Erythroblast (primary cell): ENCODE measurements at regions not wholly inside any gene's neighbourhood (a gene's known extent, or its start where the extent isn't known, plus 50 kb on each side); places are given as distances from the start of the nearest gene placed in this dataset.
"Not testable (repeated sequence)": the region's sequence is repeated elsewhere in the genome, so short reads cannot be mapped to it uniquely, and the experiment has no call there.

ENCODE experiments used
- DNase-seq, 2 experiments: peaks; one replicate each; lab custom pipeline; 2025; lab: John Stamatoyannopoulos, UW
- GATA1 ChIP-seq: IDR thresholded peaks from 2 replicates; pipeline ENCODE4 v1.6.1; 2011; ENCODE audit warnings: low read depth, mild to moderate bottlenecking, control low read depth, low read length, moderate library complexity
- POLR2A ChIP-seq: IDR thresholded peaks from 2 replicates; pipeline ENCODE4 v1.6.1; 2011; ENCODE audit warnings: mild to moderate bottlenecking, low read length

DNA sequence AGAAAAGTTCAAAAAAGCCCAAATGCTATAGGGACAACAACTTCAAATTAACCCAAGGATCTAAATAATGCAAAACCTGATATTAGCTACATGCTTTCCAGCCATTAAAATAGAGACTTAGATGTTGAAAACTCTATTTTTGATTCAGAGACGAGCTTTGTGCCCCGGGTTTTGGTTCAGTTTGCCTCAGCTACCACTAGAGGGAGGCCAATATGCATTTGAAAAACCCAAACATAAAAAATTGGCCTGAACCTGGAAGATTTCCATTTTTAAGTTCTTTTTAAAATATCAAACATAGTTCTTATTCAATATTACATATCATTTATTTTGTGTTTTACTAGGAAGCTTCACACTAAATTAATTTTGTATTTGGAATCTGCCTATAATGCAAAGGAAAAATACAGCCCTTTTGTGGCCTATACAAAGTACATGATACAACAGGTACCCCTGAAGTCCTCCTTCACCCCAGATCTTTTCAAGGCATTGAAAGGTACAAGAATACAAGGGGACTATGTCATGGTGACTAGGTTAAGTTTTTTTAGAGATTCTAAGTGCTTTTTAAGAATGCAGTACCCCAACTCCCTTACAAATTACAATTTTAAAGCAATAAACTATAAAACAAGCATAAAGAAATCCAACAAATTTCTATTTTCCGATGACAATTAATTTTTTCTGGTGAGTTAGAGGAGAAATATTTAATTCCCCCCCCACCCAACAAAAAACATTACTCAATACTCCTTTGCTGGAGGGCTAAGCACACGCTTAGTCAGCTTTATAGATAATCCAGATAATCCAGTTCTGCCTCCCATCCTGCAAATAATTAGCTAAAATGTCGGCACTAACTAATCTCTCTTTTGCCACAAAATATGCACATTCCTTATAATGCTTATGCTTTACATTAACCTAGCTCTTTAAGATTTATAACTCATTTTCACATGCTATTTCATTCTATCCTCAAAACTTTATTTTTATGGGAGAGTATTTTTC lies 97.7 kb upstream of the PTPN13 start:
- DNase-seq: peak; percentile 41 to 68
- TF ChIP-seq GATA1: no peak
- no peak for TF ChIP-seq POLR2A

DNA sequence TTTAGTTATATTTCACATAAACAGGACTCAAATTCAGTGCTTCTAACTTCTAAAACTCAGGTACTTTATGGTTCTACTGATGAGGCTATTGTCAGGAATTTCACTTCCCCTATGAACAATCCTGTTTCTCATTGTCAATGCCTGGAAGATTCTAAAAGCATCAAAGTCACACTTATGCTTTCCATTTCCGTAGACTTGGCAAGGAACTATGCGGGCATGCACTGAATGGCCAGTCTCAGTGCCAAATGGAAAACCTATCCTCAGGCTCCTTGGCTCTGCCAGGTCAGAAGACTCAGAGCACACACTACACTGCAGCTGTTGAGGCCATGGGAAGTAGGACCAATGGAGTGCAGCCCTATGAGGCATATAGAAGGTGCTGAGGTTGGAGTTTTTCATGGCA lies 97.0 kb upstream of the PTPN13 start:
- DNase-seq: no peak
- TF ChIP-seq POLR2A (no peak), GATA1 (no peak)

DNA sequence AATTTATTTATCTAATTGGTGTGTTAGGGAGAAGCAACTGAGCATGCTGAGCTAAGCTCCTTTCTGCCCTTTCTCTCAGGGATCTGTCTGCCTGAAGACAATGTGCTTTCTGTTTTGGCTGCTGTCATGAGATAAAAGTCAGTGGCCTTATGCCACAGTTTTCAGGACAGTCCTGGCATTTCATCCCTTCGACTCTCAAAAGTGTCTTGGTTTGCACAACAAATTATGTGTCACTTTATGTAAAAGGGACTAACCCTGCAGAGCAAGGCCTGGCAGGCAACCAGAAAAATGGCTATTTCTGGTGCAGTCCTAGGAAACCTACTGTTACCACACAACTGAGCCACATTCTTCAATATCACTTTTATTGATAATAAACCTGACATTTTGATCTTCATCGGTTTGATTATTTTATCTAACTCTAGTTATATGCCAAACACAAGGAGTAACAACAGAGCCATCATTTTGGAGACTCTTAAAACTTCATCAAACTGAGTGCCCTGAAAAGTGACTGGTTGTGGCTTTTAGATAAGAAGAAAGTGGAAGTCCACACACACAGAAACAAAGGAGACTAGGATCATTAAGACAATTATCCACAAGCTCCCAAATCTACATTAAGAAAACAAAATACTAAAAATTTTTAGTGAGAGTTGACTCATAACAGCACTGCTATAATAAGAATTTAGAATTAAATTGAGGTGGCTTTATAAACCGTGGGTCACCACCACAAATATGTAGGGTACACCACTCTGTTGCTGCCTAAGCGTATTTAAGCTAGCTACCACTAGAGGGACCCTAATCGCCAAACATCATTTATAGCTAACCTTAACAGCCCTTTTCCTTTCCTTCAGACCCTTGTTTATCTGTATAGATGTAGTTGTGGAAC lies 95.9 kb upstream of the PTPN13 start:
- TF ChIP-seq POLR2A (no peak), GATA1 (no peak)
- DNase-seq: peak; percentile 67 to 71

DNA sequence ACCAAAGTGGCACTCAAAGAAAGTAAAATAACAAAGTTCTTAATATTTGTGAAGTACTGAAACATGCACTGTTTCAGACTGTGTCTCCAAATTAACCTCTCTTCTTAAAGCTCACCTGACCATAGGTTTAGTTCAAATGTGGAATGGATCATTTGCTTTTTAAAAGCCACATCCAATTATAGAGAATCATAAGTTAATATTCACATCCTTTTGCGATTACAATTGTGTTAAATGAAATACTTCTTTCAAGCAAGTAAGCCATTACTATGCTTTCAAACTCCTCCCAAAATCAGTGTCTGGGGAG lies 95.3 kb upstream of the PTPN13 start:
- DNase-seq: no peak

DNA sequence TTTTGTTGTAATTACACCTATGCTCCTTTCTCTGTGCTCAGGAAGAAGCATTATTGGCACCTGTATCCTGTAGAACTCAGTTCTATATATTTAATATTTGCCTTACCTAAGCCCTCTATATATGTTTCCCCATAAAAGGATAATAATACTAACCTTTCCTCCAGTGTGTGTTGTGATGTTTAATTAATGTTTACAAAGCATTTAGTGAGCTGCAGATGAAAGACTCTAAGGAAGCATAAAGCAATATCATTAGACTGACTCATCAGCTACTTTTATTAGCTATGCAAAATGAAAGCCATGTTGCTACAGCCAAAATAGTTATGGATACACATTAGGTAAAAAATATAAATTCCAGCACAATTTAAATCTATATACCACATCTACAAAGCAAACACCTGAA lies 93.6 kb upstream of the PTPN13 start:
- DNase-seq: no peak

More for the DNA sequence above, 95.3 kb upstream of the PTPN13 start:
- no peak for TF ChIP-seq GATA1
- TF ChIP-seq POLR2A: no peak

DNA sequence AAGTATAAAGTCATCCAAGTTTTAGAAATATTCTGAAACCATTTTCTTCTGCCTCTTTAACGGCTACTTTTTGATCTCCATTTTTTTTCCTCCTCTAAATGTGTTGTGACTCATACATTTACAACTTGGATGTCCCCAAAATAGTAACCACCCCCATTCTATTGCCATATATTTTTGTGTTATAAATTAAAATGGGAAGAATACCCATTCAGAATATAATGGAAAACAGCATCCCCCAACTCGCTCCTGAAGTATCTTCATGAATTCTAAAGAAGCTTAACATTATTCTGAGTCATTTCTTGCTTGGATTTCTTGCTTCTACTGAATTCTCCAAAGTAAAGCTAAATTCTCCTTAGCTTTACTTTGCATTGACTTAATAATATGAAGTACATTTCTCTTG lies 92.0 kb upstream of the PTPN13 start:
- TF ChIP-seq GATA1 (no peak), POLR2A (no peak)

More for the DNA sequence above, 93.6 kb upstream of the PTPN13 start:
- TF ChIP-seq GATA1 (no peak), POLR2A (no peak)

DNA sequence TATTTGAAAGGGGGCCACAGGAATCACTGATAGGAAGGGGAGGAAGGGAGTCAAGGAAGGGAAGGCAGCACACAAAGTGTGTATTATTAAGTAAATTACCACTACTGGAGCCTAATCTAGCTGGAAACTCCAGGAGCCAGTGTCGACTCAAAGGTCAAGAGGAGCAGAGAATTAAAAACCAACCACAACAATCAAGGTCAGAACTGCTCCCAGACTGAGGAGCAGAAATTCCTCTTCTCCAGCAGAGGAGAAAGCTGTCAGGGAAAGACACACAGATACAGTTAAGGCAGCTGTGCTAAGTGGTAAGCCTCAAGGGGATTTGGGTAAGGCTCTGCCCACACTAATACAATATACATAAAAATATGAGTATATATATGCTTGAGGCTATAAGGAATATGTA lies 87.5 kb upstream of the PTPN13 start:
- TF ChIP-seq POLR2A: no peak
- no peak for TF ChIP-seq GATA1
- DNase-seq: no peak

More for the DNA sequence above, 92.0 kb upstream of the PTPN13 start:
- no peak for DNase-seq

DNA sequence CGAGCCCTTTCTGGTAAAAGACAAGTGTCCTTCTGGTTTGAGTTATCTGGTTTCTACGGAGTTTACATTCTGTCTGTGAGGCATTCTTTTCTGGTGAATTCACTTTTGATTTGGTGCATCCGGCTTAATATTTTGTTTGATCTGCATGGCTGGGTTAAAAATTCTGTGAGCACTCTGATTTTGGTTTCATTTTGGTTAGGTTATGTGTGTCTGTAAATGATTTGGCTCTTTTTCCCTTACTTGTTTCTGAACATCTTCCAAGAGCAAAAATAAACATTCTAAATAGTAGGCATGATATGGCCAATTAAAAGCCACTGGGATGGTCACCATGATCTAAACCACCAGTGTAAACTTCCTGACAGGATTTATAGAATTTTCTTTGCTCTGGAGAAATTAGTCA lies 85.7 kb upstream of the PTPN13 start:
- no peak for DNase-seq

DNA sequence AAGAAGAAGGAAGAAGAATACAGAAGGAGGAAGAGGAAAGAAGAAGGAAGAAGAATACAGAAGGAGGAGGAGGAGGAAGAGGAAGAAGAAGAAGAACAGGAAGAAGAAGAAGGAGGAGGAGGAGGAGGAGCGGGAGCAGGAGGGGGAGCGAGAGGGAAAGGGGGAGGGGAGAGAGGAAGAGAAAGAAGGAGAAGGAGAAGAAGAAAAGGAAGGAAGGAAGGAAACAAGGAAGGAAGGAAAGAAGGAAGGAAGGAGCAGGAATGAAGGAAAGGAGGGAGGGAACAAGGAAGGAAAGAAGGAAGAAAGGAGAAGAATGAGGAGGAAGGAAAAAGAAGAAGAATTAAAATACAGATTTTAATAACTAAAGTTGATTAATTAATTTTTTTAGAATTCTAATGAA lies 82.5 kb upstream of the PTPN13 start:
- DNase-seq: no peak
- TF ChIP-seq POLR2A (no peak), GATA1 (no peak)

More for the DNA sequence above, 85.7 kb upstream of the PTPN13 start:
- no peak for TF ChIP-seq POLR2A
- no peak for TF ChIP-seq GATA1

DNA sequence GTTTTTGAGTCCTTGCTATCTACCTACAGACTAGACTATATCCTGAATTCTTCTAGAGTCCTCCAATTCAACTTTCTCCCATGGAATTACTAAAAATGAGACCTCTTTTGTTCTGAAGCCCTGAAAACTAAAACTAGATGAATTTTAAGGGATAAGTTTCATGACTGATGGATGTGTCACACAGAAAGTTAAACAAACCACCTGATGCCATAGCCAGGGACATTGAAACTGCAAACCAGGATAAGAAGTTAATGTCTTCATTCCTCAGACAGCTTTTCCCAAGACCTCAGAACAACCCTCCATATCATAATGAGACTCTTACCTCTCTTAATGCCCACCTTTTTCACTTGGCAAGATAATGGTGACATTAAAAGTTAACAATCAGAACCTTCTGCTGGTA lies 81.5 kb upstream of the PTPN13 start:
- TF ChIP-seq POLR2A (no peak), GATA1 (no peak)
- DNase-seq: no peak

DNA sequence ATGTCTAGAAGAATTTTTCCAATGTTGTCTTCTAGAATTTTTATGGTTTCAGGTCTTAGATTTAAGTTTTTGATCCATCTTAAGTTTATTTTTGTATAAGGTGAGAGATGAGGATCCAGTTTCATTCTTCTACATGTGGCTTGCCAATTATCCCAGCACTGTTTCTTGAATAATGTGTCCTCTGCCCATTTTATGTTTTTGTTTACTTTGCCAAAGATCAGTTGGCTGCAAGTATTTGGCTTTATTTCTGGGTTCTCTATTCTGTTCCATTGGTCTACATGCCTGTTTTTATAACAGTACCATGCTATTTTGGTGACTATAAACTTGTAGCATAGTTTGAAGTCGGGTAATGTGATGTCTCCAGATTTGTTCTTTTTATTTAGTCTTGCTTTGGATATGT lies 78.2 kb upstream of the PTPN13 start:
- not testable (repeated sequence) for DNase-seq

DNA sequence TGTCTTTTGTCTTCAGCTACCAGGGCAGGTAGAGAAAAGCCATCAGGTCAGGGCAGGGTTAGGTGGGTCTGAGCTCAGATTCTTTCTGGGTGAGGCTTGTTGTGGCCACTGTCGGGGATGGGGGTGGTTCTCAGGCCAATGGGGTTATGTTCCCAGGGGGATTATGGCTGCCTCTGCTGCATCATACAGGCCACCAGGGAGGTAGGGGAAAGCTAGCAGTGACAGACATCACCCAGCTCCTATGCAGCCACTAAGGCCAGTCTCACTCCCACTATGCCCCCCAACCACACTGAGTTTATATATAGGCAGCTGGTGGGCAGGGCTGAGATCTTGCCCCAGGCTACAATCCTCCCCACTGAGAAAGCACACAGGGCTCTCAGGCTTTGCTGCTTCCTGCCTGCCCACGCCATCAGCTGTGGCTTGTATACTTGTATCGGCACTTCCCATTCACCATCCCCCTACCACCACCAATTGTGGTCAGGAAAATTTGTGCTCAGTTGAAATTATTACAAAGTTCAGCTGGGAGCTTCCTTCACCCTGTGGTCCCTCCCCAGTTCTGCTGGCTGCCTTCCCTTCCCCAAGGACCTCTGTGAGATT lies 72.6 kb upstream of the PTPN13 start:
- TF ChIP-seq POLR2A (no peak), GATA1 (no peak)
- no peak for DNase-seq

DNA sequence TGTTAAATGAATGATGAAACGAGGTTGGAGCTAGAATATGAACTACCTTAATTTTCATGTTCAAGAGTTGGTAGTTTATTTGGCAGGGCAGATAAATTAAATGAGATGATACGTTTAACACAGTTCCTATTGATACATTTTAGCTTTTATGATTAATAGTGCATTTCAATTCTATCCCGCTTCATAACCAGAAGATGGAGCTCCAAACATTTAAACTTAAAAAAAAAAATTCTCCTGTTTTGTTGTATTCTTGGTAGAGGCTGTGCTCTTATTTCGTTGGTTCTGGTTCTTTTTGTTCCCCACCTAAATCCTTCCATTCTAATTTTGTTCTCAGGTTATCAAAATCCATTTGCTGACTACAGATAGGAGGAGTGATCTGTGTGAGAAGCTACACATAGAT lies 71.8 kb upstream of the PTPN13 start:
- DNase-seq: no peak
- TF ChIP-seq GATA1 (no peak), POLR2A (no peak)

DNA sequence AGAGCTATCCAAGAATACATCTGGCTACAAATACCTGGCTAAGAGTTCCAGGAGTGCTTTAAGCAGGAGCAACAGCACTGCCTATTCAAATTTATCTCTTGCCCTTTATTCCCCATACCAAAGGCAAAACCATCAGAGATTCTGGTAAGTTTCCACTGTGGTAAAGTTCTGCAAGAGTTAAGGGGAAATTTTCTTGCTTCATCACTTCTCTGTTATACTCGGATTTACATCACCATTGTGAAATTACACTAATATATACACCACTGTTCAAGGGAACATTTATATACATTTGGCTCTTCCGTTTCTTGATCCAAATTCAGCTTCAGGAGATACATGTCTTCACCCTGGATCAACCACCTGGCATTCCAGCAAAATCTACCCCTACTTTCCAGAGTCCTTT lies 70.8 kb upstream of the PTPN13 start:
- no peak for DNase-seq
- TF ChIP-seq GATA1 (no peak), POLR2A (no peak)

DNA sequence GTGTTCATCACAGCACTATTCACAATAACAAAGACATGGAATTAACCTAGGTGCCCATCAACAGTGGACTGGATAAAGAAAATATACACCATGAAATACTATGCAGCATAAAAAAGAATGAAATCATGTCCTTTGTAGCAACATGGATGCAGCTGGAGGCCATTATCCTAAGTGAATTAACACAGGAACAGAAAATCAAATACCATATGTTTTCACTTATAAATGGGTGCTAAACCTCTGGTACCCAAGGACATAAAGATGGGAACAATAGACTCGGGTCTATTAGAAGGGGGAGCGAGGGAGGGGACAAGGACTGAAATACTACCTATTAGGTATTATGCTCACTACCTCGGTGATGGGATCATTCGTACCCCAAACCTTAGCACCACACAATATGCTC lies 66.4 kb upstream of the PTPN13 start:
- DNase-seq: not testable (repeated sequence)
